Esophagus muscularis mucosa (tissue), 4 donors: ENCODE measurements at regions not wholly inside any gene's neighbourhood (a gene's known extent, or its start where the extent isn't known, plus 50 kb on each side); places are given as distances from the start of the nearest gene placed in this dataset.

Experiments
- DNase-seq: peaks from one replicate; pipeline ENCODE4 v3.0.0-alpha.2; 2017; ENCODE audit errors: extremely low spot score
- H3K27ac ChIP-seq, 4 donors: fragments of 200-600 bp; sonication (generic); replicated peaks in 1 of 4; 1 replicate in 3 of 4; 2 replicates in 1 of 4; pipeline ENCODE4 v1.5.1; 2016 to 2019; ENCODE audit warnings: mild to moderate bottlenecking in 1 of 4
- H3K27me3 ChIP-seq, 4 donors: fragments of 200-600 bp; sonication (generic); one replicate each; pipeline versions ENCODE4 v1.5.1 to v1.6.0; 2016 to 2019
- H3K36me3 ChIP-seq, 4 donors: fragments of 200-600 bp; sonication (generic); one replicate each; pipeline ENCODE4 v1.5.1; 2016 to 2019
- H3K4me1 ChIP-seq, 4 donors: fragments of 200-600 bp; sonication (generic); one replicate each; pipeline ENCODE4 v1.5.1; 2016 to 2019
- H3K4me3 ChIP-seq, 4 donors: fragments of 200-600 bp; sonication (generic); 1 replicate in 2 of 4; 2 replicates in 2 of 4; pipeline ENCODE4 v1.5.1; 2016 to 2019; ENCODE audit warnings: mild to moderate bottlenecking in 4 of 4, moderate library complexity in 1 of 4
- H3K9me3 ChIP-seq, 4 donors: fragments of 200-600 bp; sonication (generic); 1 replicate in 3 of 4; 2 replicates in 1 of 4; pipeline ENCODE4 v1.5.1; 2016 to 2019
- CTCF ChIP-seq, 3 experiments: fragments of 200-600 bp in 2 of 3; fragments of 450-650 bp in 1 of 3; sonication (generic) in 2 of 3; IDR thresholded peaks; one replicate each; pipeline ENCODE4 v1.5.1; 2017 to 2019; ENCODE audit warnings: antibody characterized with exemption in 3 of 3, mild to moderate bottlenecking in 2 of 3, moderate library complexity in 1 of 3
- EP300 ChIP-seq: sonication (generic); formaldehyde crosslinking; IDR thresholded peaks from one replicate; pipeline ENCODE4 v1.6.1; 2017; ENCODE audit warnings: antibody characterized with exemption
- POLR2A ChIP-seq: fragments of 450-650 bp; IDR thresholded peaks from one replicate; pipeline ENCODE4 v1.6.1; 2017; ENCODE audit warnings: antibody characterized with exemption, moderate library complexity, mild to moderate bottlenecking, low read depth
- POLR2AphosphoS5 ChIP-seq, 2 donors: sonication (generic); formaldehyde crosslinking; IDR thresholded peaks; one replicate each; pipeline ENCODE4 v1.6.1; 2017; ENCODE audit warnings: antibody characterized with exemption in 2 of 2
- WGBS: methylation state at CpG from one replicate; pipeline ENCODE4 v1.1.5; 2018; 5-methylcytosine and 5-hydroxymethylcytosine counted together
- intact Hi-C: fragments of 100-400 bp; cut with DNase I; formaldehyde crosslinking; loops from one replicate; pipeline ENCODE4 v1.15.1; 2023

DNA sequence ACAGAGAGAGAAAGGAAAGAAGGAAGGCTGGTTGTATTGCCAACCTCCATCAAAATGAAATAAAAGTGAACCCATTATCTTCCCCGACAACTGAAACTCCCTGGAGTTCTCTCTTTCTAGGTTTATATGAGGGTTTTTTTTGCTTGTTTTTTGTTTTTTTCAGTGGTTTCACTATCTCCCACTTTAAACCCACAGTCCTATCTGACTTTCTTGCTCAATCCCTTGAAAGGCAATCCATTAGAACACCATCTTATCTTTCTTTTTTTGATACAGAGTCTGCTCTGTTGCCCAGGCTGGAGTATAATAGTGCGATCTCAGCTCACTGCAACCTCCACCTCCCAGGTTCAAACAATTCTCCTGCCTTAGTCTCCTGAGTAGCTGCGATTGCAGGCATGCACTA lies 158.0 kb upstream of the MIR17HG start:
- 87% methylated on average over 3 of the region's 3 CpGs for WGBS
- H3K4me1 ChIP-seq: no peaks in the 10 kb centered on the region
- TF ChIP-seq EP300: no peak
- no peak for TF ChIP-seq POLR2A
- no peak for TF ChIP-seq CTCF (IDR thresholded peaks at IDR 0.05)
- no peak for TF ChIP-seq POLR2AphosphoS5 (IDR thresholded peaks at IDR 0.05)
- H3K27ac ChIP-seq: no peak overlapping the region
- no peaks in the 10 kb centered on the region for H3K9me3 ChIP-seq
- peaks cover 0 to 4% (median 0%) of the 10 kb centered on the region in 4 donors for H3K27me3 ChIP-seq
- no peak overlapping the region for H3K4me3 ChIP-seq
- no peaks in the 10 kb centered on the region for H3K36me3 ChIP-seq
- no peak for DNase-seq
- intact Hi-C loops: no loop called here

GRCh38 chr13:91193358-91193757 lies 154.1 kb upstream of the MIR17HG start:
- Histone ChIP-seq H3K27me3 (peaks cover 0 to 4% (median 0%) of the 10 kb centered on the region in 4 donors), H3K4me3 (no peak overlapping the region), H3K9me3 (no peaks in the 10 kb centered on the region), H3K36me3 (no peaks in the 10 kb centered on the region), H3K4me1 (no peaks in the 10 kb centered on the region), H3K27ac (no peak overlapping the region)
- intact Hi-C loops: no loop called here
- no peak for DNase-seq
- TF ChIP-seq CTCF (IDR thresholded peaks at IDR 0.05) (no peak), POLR2A (no peak), EP300 (no peak), POLR2AphosphoS5 (IDR thresholded peaks at IDR 0.05) (no peak)
- 72% methylated on average over 2 of the region's 2 CpGs for WGBS

DNA sequence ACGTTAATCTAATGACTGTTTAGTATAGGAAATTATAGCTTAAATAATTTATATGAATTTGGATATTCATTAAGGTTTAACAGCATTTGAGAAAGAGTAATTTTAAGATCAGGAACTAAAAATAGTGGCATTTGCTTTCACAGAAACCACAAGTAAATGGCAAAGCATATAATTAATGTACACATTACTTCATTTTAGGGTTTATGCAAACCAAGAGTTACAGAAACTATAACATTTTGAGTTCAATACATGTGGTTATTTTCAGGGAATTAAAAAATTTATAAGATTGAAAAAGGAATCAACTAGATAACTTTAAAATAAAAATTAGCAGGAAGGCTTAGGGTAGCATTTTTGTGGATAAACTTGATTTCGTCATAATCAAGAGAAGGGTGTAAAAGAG lies 151.7 kb upstream of the MIR17HG start:
- H3K27me3 ChIP-seq: peaks cover 0 to 4% (median 0%) of the 10 kb centered on the region in 4 donors
- H3K4me1 ChIP-seq: no peaks in the 10 kb centered on the region
- no peaks in the 10 kb centered on the region for H3K9me3 ChIP-seq
- TF ChIP-seq POLR2A (no peak), POLR2AphosphoS5 (IDR thresholded peaks at IDR 0.05) (no peak), CTCF (IDR thresholded peaks at IDR 0.05) (no peak), EP300 (no peak)
- intact Hi-C loops: no loop called here
- 77% methylated on average over 2 of the region's 2 CpGs for WGBS
- no peak overlapping the region for H3K27ac ChIP-seq
- H3K4me3 ChIP-seq: no peak overlapping the region
- no peak for DNase-seq
- H3K36me3 ChIP-seq: no peaks in the 10 kb centered on the region

DNA sequence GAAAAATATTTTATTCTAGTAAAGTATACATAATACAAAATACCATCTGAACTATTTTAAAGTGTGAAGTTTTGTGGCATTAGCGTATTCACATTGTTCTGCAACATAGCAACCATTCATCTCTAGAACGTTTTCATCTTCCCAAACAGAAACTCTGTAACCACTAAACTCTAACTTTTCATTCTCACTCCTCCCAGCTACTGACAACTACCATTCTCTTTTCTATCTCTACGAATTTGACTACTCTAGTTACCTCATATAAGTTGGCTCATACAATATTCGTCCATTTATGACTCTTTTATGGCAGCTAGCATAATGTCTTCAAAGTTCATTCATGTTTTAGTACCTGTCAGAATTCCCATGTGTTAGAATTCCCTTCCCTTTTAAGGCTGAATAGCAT lies 150.5 kb upstream of the MIR17HG start:
- Histone ChIP-seq H3K27ac (no peak overlapping the region), H3K4me3 (no peak overlapping the region), H3K27me3 (peaks cover 0 to 4% (median 0%) of the 10 kb centered on the region in 4 donors), H3K4me1 (no peaks in the 10 kb centered on the region), H3K9me3 (no peaks in the 10 kb centered on the region), H3K36me3 (no peaks in the 10 kb centered on the region)
- no peak for DNase-seq
- 58% methylated on average over 4 of the region's 4 CpGs for WGBS
- intact Hi-C loops: no loop called here
- TF ChIP-seq POLR2AphosphoS5 (IDR thresholded peaks at IDR 0.05) (no peak), POLR2A (no peak), CTCF (IDR thresholded peaks at IDR 0.05) (no peak), EP300 (no peak)

GRCh38 chr13:91199866-91200265 lies 147.6 kb upstream of the MIR17HG start:
- Histone ChIP-seq H3K27ac (no peak overlapping the region), H3K36me3 (no peaks in the 10 kb centered on the region), H3K4me1 (no peaks in the 10 kb centered on the region), H3K9me3 (no peaks in the 10 kb centered on the region), H3K27me3 (no peaks in the 10 kb centered on the region), H3K4me3 (no peak overlapping the region)
- TF ChIP-seq POLR2AphosphoS5 (IDR thresholded peaks at IDR 0.05) (no peak), EP300 (no peak), CTCF (IDR thresholded peaks at IDR 0.05) (no peak), POLR2A (no peak)
- intact Hi-C loops: no loop called here
- WGBS: 81% methylated on average over 1 of the region's 1 CpG
- DNase-seq: no peak
